HK-2 (cell line): ENCODE measurements at regions not wholly inside any gene's neighbourhood (a gene's known extent, or its start where the extent isn't known, plus 50 kb on each side); places are given as distances from the start of the nearest gene placed in this dataset.

Experiments
- DNase-seq: peaks from one replicate; pipeline ENCODE4 v3.0.0-alpha.2; 2018; ENCODE audit not compliant: unreplicated experiment

DNA sequence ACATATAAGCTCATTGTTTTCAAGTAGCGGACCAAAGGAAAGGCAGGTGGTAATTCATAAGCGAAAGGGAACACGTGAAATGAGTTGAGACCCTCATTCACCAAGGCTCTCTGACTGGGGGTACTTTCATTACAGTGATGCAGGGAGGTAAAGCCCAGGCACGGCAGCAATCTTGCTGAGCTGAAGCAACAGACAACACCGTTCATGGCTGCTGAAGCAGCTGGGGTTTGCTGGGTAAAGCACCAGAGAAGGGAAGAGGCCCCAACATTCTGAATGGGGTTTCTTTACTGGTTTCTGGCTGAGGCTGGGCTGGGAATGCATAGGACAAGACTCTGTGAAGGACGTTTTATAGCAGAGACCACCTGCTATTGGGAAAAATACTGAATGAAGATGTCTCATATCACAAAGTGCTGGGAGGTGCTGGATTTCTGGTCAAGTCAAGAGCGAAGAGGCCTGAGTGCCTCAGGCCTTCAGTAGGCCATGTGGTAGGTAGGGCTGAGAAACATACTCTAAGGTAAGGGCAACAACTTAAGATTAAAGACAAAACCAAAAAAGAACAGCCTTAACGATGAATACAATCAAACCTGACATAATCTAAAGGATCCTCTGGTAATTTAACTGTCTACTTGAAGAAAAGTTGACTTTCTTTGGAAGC is 324.7 kb upstream of the PIK3C3 start:
- no peak for DNase-seq

DNA sequence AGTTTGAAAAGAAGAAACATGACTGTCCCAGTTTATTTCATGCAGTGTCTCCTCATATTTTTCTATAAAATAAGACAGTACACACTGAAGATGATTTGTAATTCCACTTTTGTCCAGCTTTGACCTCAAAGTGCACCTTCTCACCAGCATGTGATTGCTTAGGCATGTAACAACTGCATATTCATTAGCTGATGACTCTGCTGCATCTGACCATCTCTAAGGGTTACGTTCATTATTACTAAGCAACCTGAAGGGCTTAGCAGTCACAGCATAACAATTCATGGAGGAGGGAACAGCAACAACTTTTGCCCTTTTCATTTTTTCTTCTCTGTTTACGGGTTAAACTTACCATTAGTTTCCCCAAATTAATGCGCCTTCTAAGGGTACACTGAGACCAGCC is 330.6 kb upstream of the PIK3C3 start:
- no peak for DNase-seq

- DNase-seq = no peak
Observed at GRCh38 chr18:41621177-41621576, 333.9 kb upstream of the PIK3C3 start.

- no peak for DNase-seq
Observed at GRCh38 chr18:41618147-41618546, 336.9 kb upstream of the PIK3C3 start.

DNA sequence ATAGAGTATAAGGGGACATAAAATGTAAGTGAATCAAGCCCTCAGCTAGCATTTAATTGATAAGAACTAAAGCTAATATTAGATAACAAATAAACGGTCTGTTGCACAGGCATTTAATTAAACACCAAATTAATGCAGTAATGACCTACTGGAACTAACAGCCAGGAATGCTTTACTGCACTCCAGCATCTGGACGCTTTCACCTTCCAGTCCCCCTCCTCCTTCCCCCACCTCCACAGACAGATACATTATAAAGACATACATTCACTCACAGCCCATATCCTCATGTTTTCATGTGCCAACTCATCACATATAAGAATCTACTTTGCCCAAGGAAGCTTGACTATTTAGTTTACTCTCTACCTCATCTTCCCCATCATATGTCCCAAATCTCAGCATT is 337.4 kb upstream of the PIK3C3 start:
- no peak for DNase-seq

GRCh38 chr18:41613003-41613609 is 341.9 kb upstream of the PIK3C3 start:
- DNase-seq = no peak

DNA sequence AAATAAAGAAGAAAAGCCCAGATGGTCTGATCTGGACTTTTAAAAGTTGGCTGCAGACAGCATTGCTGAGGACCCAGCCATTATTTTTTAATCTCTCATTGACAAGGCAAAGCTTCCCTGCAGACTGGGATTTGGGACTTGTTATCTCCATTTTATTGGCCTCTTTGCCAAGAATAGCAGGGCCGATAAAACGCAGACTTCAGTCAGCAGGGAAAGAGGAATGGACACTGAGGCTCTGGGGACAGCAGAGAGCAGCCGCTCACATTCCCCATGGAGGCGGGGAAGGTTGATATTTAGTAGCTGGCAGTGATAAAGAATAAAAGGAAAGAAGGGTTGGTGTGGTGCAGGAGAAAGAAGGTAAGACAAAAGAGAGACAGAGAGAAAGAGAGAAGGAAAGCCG is 350.1 kb upstream of the PIK3C3 start:
- DNase-seq = no peak

GRCh38 chr18:41602034-41602433 is 353.0 kb upstream of the PIK3C3 start:
- DNase-seq = no peak

GRCh38 chr18:41600693-41601391 is 354.2 kb upstream of the PIK3C3 start:
- DNase-seq = no peak

DNA sequence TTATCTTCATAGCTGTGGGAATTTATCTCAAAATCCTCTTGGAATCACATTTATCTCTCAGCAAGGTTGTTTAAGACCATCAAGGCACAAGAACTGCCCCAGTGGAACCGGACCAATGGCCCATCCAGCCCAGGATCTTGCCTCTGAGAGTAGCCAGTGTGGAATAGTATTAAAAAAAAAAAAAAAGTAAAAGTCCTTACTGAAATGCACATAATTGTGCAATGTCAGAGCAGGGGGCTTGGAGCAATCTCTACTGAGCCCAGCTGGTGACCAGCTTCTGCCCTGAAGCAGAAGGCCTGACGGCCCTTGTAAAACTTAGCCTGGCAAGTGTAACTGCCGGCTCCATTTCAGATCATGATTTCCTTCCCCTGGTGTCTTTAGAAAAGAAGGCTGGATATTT is 355.6 kb upstream of the PIK3C3 start:
- DNase-seq = no peak

DNA sequence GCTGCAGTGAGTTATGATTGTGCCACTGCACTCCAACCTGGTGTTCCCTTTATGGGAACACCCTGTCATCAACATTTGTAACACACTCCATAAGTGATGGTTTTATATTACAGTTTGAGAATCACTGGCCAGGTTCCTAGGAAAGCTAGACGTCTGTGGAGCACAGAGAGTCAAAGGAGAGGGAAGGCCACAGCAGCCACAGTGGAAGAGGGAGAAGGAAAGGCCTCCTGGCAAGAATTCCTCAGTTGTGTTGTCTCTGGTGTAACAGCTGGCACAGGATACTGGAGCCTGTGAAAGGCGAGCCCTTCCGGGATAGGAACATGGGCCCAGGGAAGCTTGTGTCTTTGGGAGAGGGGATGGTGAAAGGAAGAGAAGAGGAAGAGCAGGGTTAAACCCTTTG is 360.5 kb upstream of the PIK3C3 start:
- DNase-seq = no peak

GRCh38 chr18:41593171-41593675 is 361.8 kb upstream of the PIK3C3 start:
- no peak for DNase-seq

- DNase-seq = no peak
Observed at GRCh38 chr18:41587976-41588375, 367.1 kb upstream of the PIK3C3 start.

DNA sequence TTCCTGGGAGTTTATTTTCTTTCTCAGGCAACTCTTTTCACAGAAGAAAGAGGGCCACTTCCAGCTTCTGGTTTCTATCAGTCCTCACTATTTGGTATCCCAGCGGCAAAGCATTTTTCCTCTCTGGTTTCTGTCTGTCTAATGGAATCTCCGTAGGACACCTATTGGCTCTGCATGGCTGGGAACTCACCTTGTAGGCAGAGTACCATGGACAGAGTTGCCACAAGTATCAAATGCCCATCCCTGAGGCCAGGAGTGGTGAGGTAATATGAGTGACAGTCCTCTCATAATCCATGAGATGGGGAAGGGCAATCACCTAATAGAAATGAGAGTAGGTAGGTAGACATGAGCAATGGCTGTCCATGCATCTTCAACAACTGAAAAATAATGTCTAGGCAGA is 369.5 kb upstream of the PIK3C3 start:
- no peak for DNase-seq

GRCh38 chr18:41579185-41579584 is 375.8 kb upstream of the PIK3C3 start:
- no peak for DNase-seq

DNA sequence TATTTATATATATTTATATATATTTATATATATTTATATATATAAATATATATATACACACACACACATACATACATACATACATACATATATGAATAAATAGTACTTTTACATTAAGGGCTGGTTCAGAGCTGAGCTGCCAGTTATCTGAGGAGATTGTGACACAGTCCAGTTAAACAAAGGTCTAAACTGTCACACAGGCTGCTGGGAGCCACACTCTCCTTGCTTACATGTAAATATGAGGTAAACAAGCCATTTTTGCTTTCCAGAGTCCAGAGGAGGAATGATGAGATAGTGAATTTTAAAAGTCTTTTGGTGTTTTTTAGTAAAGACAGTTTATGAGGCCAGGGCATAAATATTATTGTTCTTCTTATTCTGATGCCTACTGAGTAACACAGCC is 377.5 kb upstream of the PIK3C3 start:
- no peak for DNase-seq

GRCh38 chr18:41576643-41577042 is 378.4 kb upstream of the PIK3C3 start:
- DNase-seq = no peak

DNA sequence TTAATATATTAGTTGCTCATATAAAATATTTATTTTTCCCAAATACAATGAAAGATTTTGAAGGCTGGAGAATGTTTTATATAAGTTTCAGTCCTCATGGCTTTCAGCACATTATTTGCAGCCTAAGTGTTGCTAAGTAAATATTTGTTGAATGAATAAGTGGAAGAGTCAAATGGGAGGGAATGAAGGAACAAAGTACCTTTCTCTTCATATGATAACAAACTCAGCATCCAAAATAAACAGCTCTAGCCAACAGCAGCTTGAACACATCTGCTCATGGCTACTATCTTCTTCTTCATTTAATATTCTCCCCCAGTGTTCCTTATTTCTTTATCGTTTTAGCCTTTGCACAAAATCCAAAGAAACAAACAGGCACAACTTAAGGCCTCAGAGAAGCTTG is 385.2 kb upstream of the PIK3C3 start:
- DNase-seq = no peak

GRCh38 chr18:41561961-41562360 is 393.1 kb upstream of the PIK3C3 start:
- no peak for DNase-seq

DNA sequence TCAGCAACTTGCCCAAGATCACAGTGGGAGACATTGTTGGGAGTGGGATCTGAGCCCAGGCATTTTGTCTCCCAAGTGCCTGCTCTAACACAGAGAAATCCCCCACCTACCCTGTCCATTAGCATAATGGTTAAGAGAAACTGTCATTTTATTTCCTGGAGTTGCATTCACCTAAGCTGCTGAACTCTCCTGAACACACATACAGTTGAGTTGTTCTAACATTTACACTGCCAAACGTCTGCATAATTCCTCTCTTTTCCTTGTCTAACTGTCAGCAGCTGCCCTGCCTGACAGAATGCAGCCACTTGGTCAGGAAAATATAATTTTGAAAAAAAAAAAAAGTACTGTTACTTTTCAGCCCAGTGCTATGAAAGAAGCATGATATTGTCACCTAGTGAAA is 396.3 kb upstream of the PIK3C3 start:
- DNase-seq = no peak

GRCh38 chr18:41553716-41554115 is 401.3 kb upstream of the PIK3C3 start:
- DNase-seq = no peak

DNA sequence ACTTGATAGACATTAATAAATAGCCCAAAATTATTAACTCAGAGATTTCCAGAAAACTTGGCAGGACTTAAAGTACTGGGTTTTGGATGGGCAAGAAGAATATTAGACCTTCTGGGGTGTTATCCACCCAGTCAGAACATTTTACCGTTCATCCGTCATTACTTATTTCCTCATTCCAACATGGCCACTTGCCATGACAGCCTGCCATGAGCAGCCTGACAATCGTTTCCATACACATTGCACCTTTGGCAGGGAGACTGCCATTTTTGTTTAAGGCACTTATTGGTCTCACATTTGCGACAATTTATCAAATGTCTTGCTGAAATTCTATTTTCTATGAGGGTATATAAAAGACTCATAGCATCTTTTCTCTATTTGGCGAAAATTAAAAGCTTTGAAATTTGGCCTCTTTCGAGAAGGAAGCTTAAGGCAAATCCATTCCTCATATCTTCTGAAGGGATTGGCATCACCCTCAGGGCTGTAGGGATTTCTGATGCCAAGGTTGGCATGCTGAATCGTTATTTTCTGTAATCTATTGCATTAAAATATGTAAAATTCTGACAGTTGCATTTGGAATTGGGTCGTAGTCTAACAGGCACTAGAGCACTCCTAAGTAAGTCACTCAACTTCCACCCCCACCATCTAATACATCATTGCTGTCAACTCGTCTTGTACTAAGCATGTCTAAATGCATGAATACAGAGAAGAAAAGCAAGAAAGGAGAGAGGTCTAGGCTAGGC is 406.3 kb upstream of the PIK3C3 start:
- DNase-seq = no peak
